H7 (cell line): ENCODE measurements at regions not wholly inside any gene's neighbourhood (a gene's known extent, or its start where the extent isn't known, plus 50 kb on each side); places are given as distances from the start of the nearest gene placed in this dataset.

ENCODE experiments used
- DNase-seq: peaks from one replicate; pipeline ENCODE4 v3.0.0; 2012
- H3K27me3 ChIP-seq: 2 replicates; pipeline ENCODE4 v1.6.0; 2011; ENCODE audit warnings: mild to moderate bottlenecking, low read length; ENCODE audit not compliant: control insufficient read depth, insufficient read depth
- H3K36me3 ChIP-seq: replicated peaks from 2 replicates; pipeline ENCODE4 v1.5.1; 2011; ENCODE audit warnings: low read length; ENCODE audit not compliant: control insufficient read depth, insufficient read depth
- H3K4me3 ChIP-seq: 2 replicates; pipeline ENCODE4 v1.5.1; 2011; ENCODE audit warnings: low read depth, mild to moderate bottlenecking, control low read depth, low read length, moderate library complexity; ENCODE audit not compliant: insufficient read depth

DNA sequence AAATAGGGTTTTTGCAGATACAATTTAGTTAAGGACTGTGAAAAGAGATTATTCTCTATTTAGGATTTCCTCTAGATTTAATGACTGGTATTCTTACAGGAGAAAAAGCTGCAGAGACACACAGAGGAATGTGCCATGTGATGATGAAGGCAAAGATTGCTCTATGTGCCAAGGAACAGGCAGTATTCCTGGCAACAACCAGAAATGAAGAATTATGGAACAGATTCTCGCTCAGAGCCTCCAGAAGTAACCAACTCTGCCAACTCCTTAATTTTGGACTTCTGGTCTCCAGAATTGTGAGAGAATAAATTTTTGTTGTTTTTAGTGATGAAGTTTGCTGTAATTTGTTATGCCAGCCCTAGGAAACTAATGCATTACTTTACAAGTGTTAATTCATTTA, 307.6 kb upstream of the SEMA3A start:
- Histone ChIP-seq H3K4me3 (no peak overlapping the region), H3K36me3 (no peaks in the 10 kb centered on the region), H3K27me3 (no peaks in the 10 kb centered on the region)
- no peak for DNase-seq

GRCh38 chr7:84497873-84498272, 303.3 kb upstream of the SEMA3A start:
- no peak for DNase-seq
- Histone ChIP-seq H3K27me3 (no peaks in the 10 kb centered on the region), H3K4me3 (no peak overlapping the region), H3K36me3 (no peaks in the 10 kb centered on the region)

GRCh38 chr7:84495128-84495527, 300.5 kb upstream of the SEMA3A start:
- no peak for DNase-seq
- Histone ChIP-seq H3K4me3 (no peak overlapping the region), H3K36me3 (no peaks in the 10 kb centered on the region), H3K27me3 (no peaks in the 10 kb centered on the region)

GRCh38 chr7:84492098-84493034, 297.8 kb upstream of the SEMA3A start:
- no peak overlapping the region for H3K4me3 ChIP-seq
- DNase-seq, result no peak
- no peaks in the 10 kb centered on the region for H3K27me3 ChIP-seq
- H3K36me3 ChIP-seq, result no peaks in the 10 kb centered on the region

DNA sequence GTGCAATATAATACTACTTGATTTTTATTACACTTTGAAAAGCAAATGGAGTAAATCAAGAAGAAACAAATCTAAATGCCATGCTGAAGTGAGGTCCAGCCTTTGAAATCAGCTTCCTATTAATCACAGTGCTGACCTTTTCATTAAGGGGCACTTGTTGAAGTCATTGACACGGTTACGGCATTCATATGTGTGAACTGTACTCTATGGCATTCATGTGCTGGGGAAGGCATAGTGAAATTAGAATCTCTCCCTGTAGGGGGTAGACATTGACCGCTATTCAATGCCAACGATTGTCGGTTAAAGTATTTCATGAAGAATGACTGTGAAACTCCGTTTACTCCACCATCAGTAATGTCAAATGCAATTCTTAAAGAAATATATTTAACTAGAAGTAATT, 296.1 kb upstream of the SEMA3A start:
- H3K27me3 ChIP-seq, result no peaks in the 10 kb centered on the region
- H3K4me3 ChIP-seq, result no peak overlapping the region
- H3K36me3 ChIP-seq, result no peaks in the 10 kb centered on the region
- no peak for DNase-seq

DNA sequence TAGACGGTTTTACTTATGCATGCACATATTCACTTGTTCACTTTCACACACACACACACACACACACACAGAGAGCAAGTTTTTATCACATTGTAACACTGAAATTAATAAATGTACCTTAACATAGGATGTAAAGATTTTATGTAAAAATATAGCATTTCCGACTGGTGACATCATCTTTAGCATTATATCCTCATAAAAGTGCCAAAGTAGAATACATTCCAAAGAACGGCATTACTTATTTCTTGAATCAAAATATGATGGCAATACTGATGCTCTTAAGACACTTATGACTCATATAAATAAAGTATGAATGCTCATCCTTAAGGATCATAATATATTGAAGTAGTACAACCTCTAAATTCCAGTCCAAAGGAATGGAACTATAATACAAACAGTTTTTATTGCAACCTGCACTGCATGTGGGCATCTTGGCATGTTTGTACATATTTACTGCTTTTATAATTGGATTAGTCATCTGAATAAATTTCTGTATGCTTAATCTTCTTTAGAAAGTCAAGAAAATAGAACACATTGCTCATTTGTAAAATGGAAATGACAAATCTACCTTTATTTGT, 290.0 kb upstream of the SEMA3A start:
- H3K36me3 ChIP-seq, result no peaks in the 10 kb centered on the region
- no peak for DNase-seq
- no peak overlapping the region for H3K4me3 ChIP-seq
- no peaks in the 10 kb centered on the region for H3K27me3 ChIP-seq

- DNase-seq, result no peak
- no peaks in the 10 kb centered on the region for H3K36me3 ChIP-seq
- no peak overlapping the region for H3K4me3 ChIP-seq
- no peaks in the 10 kb centered on the region for H3K27me3 ChIP-seq
Observed at GRCh38 chr7:84482476-84482875, 287.9 kb upstream of the SEMA3A start.

DNA sequence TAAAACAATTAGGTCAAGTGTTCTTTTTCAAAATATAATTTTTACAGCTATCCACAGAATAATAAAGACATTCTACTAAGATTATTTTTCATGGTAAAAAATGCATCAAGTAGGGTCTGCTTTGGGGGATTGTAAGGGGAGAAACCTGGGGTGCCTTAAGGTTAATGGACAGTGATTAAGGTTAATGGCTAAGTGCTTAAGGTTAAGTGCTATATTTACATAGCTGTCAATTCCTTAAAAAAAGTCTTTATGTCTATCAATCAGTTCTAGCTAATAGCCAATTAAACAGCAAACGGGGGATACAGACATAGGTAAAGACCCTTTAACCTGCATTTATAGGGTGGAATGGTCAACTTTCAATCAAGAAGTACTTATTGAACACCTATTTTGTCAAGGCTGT, 284.5 kb upstream of the SEMA3A start:
- H3K27me3 ChIP-seq, result no peaks in the 10 kb centered on the region
- no peak for DNase-seq
- H3K4me3 ChIP-seq, result no peak overlapping the region
- no peaks in the 10 kb centered on the region for H3K36me3 ChIP-seq

DNA sequence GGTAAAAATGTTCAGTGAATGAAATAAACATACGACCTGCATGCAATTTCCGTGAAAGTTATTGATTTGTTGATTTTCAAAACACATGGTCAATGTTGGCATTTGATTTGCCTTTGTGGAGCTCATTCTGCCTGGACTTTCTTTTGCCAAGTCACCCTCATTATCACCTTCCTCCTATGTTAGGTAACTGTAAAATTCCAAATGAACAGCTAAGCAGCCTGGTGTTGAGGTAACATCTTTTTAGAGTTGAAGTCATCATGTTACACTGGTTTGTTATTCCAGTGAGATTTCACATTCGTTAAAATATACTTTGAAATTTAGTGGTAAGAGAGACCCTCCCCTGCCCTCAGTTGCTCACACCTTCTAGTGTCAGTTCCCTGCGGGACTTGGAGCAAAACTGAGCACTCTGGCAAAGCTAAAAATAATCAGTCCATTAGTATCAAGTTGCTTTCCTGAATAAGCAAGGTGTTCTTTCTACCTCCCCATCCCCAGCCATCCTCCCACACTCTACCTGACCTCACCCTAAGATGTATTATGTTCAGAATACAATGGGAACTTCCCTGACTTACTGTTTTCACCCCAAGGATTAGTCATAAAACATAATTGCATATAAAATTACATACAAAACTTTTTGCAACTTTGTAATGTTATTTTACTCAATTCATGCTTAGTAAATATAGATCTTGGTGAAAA, 283.3 kb upstream of the SEMA3A start:
- Histone ChIP-seq H3K36me3 (no peaks in the 10 kb centered on the region), H3K4me3 (no peak overlapping the region), H3K27me3 (no peaks in the 10 kb centered on the region)
- DNase-seq, result no peak

DNA sequence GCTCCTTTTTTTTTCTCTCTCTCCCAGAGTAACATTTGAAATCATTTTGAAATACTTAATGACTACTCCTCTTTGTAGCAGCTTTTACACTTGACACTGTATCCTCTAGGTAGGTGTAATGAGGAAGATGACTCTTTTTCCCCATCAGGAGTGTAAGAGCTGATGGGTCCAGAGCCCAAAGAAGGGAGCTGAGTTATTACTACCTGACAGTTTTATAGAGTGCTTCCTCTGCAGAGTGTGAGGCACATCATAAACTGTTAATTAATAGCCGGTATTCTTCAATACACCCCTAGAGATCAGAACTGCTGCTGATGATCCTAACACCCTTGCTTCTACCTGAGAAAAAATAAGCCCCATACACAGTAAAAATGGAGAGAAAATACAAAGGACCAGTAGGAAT, 279.8 kb upstream of the SEMA3A start:
- H3K4me3 ChIP-seq, result no peak overlapping the region
- DNase-seq, result no peak
- no peaks in the 10 kb centered on the region for H3K27me3 ChIP-seq

DNA sequence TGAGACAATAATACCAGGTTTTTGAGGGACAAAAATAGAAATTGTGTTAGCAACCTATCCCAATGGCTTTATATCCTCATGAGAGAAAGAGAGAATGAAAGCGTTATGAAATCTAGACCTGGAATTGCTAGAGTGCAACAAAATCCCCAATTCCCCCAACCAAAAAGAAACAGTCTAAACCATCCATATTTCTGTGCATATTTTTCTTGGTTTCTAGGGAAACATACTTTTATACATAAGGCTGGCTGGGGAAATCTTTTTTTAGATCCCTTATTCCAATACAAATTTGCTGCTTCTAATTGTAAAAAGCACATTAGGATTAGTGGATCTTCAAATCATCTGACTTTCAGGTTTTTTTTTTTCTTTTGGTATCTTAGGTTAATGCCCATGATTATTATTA, 277.0 kb upstream of the SEMA3A start:
- H3K36me3 ChIP-seq, result no peaks in the 10 kb centered on the region
- DNase-seq, result no peak
- H3K4me3 ChIP-seq, result no peak overlapping the region
- no peaks in the 10 kb centered on the region for H3K27me3 ChIP-seq

More for the DNA sequence above, 279.8 kb upstream of the SEMA3A start:
- no peaks in the 10 kb centered on the region for H3K36me3 ChIP-seq

GRCh38 chr7:84469034-84469433, 274.4 kb upstream of the SEMA3A start:
- no peak for DNase-seq

DNA sequence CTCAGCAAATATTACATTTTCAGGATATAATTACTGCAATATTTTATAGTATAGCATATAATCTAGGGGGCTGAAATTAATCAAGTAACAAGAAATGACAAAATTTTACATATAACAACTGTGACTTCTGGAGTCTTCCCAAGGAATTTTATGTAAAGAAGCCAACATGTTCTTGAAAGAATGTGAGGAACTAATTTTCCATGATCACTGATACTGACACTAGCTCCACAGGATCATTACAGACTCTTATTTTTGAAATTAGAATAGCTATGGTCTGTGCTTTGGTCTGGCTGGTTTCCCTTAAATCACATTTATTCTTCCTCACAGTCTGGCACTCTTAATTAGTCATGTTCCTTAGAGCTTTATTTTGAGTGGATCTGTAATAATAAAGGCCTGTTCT, 267.7 kb upstream of the SEMA3A start:
- DNase-seq, result no peak
- no peaks in the 10 kb centered on the region for H3K36me3 ChIP-seq
- no peak overlapping the region for H3K4me3 ChIP-seq
- no peaks in the 10 kb centered on the region for H3K27me3 ChIP-seq

More at GRCh38 chr7:84469034-84469433, 274.4 kb upstream of the SEMA3A start:
- Histone ChIP-seq H3K36me3 (no peaks in the 10 kb centered on the region), H3K27me3 (no peaks in the 10 kb centered on the region), H3K4me3 (no peak overlapping the region)

DNA sequence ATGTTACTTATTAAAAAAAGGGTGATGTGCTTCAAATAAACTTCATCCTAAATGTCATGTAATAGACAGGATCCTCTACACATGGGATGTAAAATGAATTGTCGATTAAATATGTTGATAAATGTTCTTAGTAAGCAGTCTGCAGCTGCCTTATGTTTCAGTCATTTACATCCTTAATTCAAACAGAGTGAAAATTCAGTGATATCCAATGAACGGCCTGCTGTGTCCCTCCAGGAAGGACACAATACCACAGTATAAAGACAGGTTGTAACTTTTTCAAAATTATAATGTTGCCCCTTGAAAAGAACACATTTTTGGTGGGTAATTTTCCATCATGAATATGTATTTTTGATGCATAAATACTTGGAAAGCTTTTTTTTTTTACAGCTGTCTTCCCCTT, 266.5 kb upstream of the SEMA3A start:
- DNase-seq, result no peak
- Histone ChIP-seq H3K4me3 (no peak overlapping the region), H3K27me3 (no peaks in the 10 kb centered on the region), H3K36me3 (no peaks in the 10 kb centered on the region)

DNA sequence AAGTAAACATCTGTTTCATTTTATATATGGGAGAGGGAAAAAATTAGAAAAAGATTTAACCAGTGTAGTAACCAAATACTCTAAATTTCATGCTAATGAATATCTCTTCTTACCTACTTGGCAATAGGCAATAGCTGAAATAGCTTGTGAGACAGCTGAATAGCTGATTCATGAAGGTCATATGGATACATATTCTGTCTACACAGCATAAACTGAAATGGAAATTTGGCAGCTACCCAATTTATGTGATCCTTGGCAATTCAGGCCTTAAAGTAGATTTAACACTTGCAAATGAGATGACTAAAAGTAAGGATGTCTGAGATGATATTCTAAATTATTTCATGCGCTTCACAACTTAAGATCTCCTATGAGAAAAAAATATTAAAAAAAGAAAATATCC, 261.2 kb upstream of the SEMA3A start:
- H3K4me3 ChIP-seq, result no peak overlapping the region
- DNase-seq, result no peak
- H3K36me3 ChIP-seq, result no peaks in the 10 kb centered on the region
- H3K27me3 ChIP-seq, result no peaks in the 10 kb centered on the region
